ENCODE measurements at regions not wholly inside any gene's neighbourhood (a gene's known extent, or its start where the extent isn't known, plus 50 kb on each side); places are given as distances from the start of the nearest gene placed in this dataset.

DNA sequence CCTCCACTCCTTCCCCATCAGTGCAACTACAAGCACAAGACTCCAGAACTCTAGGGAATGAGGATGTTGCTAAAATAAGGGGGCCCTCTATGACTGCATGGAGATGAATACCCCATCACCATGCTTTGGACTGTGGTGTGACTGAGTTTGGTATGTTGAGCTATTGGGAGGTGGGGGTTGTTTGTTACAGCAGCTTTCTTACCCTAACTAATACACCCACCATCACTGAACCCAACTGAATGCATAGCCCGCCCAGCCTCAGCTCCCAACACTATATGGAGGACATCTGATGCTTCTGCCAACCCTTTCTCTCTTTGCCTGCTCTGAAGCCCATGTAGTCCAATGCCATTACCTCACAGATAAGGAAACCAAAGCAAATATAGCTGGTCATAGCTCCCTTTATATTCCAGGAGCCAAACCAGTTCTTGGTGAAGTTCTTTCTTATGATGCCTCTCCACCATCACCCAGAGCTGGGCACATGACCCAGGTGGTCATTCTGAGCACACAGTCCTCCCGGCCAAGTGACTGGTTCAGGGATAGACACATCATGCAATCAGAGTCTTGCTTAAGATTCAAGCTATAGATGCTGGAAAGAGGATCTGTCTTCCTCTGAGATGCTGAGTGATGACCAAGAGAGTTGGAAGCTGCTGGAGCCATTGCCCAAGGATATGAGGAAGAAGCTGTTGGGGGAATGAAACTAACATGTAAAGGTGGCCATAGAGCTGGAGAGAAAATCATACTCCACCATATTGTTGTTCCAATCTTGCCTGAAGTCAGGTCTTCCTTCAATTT, 155.6 kb upstream of the HAAO start:
- no peak for TF ChIP-seq EZH2 (IDR thresholded peaks at IDR 0.05; ENCODE audit: insufficient read depth, poor library complexity, severe bottlenecking)
- TF ChIP-seq EZH2phosphoT487 (IDR thresholded peaks at IDR 0.05; ENCODE audit: insufficient read depth, low read depth), result no peak
